Hippocampal formation (tissue), 2 donors: ENCODE measurements at regions not wholly inside any gene's neighbourhood (a gene's known extent, or its start where the extent isn't known, plus 50 kb on each side); places are given as distances from the start of the nearest gene placed in this dataset.
"Not testable (repeated sequence)": the region's sequence is repeated elsewhere in the genome, so short reads cannot be mapped to it uniquely, and the experiment has no call there.

ENCODE experiments used
- DNase-seq, 2 donors: peaks; one replicate each; lab custom pipeline; 2025; lab: John Stamatoyannopoulos, UW

DNA sequence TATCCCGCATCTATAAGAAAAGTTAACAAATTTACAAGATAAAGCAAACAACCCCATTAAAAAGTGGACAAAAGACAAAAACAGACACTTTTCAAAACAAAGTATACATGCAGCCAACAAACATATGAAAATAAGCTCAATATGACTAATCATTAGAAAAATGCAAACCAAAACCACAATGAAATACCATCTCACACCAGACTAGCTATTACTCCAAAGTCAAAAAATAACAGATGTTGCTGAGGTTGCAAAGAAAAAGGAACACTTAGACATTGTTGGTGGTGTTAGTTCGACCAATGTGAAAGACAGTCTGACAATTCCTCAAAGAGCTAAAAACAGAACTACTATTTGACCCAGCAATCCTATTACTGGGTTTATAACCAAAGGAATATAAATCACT, 968.6 kb upstream of the USP15 start:
- DNase-seq, result no peak

DNA sequence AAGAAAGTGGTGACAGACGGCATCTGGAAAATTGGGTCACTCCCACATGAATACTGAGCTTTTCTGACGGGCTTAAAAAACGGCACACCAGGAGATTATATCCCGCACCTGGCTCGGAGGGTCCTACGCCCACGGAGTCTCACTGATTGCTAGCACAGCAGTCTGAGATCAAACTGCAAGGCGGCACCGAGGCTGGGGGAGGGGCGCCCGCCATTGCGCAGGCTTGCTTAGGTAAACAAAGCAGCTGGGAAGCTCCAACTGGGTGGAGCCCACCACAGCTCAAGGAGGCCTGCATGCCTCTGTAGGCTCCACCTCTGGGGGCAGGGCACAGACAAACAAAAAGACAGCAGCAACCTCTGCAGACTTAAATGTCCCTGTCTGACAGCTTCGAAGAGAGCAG, 966.2 kb upstream of the USP15 start:
- DNase-seq, result not testable (repeated sequence)

GRCh38 chr12:61301817-61302216, 958.4 kb upstream of the USP15 start:
- DNase-seq, result no peak

DNA sequence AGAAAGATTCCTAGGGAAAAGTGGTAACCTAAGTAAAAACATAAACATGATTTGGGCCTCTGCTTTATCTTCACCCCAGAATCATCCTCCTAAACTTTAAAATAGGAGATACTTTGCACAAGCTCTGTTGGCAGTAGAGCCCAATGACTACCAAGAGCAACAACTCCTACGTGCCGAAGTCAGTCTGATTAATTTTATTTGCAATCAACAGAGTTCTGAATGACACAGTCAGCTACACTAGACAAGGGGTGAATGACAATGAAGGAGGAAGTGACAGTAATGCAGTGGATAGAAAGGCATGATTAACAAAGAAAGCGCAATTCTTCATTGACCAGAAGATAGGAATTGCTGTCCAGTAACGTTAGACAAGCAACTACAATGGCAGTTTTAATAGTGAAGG, 957.9 kb upstream of the USP15 start:
- no peak for DNase-seq

GRCh38 chr12:61308220-61308619, 952.0 kb upstream of the USP15 start:
- DNase-seq, result no peak

- no peak for DNase-seq
Observed at GRCh38 chr12:61311413-61311812, 948.8 kb upstream of the USP15 start.

DNA sequence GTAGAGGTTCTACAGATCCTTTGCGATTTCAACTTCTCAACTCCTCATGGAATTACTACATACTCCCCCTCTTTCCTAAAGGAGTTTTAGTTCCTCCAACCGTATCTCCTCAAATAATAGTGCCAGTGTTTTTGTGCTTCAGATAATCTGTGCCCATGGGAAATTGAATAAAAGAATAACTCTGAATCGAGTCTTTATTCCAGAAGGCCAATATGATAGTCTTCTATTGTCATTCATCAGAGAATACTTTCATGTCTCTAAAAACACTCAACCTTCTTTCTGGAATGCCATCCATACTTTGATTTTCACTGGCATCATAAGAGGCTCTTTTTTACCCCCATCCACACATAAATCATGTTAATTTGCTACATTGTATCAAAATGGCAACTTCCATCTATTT, 911.3 kb upstream of the USP15 start:
- no peak for DNase-seq

DNA sequence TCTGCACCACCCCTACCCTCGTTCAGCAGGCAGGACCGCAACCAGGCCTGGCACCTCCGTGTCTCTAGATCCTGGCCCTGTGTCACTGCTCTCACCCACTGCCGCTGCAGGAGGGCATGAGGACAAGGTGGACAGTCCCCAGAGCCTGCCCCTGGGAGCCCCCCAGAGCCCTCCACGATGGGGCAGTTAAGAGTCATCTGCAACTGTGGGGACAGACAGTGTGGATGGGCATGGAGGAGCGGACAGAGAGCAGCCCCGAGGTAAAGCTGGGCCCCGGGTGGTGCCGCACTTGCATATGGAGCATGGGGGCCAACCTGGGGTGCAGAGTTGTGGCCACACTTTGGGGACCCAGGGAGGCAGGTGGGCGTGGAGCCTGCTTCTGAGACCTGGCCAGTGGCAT, 905.1 kb upstream of the USP15 start:
- DNase-seq, result no peak

DNA sequence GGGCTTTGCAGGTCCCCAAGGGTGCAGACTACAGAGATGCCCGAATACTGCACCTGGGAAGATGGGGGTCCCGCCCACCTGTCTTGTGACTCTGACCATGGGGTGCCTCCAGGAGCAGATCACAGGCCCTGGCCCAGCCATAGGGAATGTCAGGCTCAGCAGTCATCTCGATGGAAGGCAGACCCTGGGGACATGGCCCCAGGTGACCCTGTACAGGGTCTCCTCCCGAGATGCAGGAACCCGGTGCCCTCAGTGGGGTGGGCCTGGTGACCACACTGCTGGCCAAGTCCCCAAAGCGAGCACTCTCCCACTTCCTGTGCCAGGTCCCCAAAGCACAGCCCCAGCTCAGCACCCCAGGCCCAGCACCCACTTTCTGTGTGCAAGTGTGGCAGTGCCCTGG, 903.7 kb upstream of the USP15 start:
- no peak for DNase-seq

GRCh38 chr12:61357496-61357895, 902.7 kb upstream of the USP15 start:
- no peak for DNase-seq

- DNase-seq, result no peak
Observed at GRCh38 chr12:61362037-61362436, 898.2 kb upstream of the USP15 start.

DNA sequence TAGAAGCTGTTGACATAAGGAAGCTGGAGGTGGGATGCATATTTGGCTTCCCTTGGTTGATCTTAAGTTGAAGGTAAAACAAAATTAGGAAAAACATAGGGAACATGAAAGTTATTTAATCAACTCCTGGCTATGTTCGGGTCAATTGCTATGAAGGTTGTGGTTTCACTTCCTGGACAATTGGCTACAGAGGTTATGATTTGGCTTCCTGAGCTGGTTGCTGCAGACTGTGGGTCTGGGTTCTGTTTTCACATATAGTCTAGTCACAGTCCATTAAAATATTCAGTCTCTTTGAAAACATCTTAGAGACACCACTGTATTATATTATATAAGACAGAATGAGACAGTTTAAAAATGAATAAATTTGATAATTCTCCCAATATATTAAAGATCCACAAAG, 895.2 kb upstream of the USP15 start:
- DNase-seq, result no peak

DNA sequence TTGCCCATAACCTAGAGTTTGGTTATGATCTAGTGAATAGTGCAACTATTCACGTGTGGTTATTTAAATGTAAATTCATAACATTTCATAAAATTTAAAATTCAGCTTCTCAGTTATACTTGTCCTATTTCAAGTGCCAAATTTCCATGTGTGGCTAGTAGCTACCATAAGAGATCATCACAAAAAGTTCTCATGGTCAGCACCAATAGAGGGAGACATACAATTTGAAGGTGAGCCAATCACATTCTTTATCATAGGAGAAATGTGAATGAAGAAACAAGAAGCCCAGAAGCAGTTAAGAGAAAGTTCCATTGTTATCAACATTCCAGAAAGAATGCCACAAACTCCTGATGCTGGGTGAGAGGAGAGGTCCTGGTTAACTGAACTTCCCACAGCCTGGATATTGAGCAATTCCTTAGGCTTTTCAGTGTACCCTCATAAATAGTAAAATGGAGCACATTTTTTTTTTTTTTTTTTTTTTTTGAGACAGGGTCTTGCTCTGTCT, 892.9 kb upstream of the USP15 start:
- DNase-seq, result no peak

- DNase-seq, result no peak
Observed at GRCh38 chr12:61369241-61369910, 890.8 kb upstream of the USP15 start.

GRCh38 chr12:61384511-61384910, 875.7 kb upstream of the USP15 start:
- DNase-seq, result no peak

DNA sequence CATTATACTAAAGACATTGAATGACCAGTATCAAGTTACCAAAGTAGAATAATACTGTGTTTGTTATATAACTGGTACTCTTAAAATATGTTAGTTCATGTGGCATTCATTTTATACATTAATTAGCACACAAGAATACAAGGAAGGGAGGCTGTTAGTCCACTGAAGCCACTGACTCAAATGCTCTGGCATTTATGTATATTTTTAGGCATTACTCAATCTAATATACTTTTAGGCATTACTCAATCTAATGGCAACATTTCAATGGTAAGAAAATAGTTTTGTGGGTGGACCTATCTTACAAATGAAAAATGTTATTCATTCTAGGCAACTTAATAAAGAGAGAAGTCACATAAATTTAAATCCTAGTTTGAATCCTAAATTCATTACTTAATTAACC, 874.4 kb upstream of the USP15 start:
- DNase-seq, result no peak

DNA sequence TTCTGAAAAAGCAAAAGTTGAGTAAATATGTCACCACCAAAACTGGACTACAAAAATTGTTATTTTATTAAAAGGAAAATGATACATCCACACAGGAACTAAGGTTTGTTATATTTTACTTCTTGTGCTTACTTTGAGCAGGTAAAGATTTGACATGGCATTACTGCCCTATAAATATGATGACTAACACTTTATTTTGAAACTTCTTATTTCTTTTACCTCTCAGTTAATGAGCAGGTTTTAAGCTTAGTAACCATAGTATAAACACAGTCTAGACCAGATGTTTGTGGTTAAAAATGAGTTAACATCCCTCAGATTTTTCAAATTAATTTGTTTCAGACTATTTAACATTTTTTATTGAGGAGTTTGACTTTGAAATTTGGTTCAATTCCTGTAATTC, 862.5 kb upstream of the USP15 start:
- no peak for DNase-seq

DNA sequence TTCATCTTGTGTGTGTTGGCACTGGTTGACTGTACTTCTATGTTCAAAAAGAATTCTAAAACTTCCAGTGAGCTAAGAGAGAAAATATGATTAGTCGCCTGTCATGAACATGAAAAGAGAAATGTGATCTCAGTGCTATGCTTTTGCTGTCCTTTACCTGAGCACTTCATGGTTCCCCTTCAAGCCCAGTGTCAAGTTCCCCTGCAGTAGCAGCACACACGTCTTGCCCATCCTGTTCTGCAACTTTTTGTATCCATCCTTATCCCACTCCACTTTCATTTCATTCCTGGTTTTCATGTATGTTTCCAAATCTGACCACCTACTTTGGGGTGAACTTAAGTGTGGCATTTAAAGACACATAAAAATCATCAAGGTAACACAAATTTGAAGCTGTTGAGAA, 848.0 kb upstream of the USP15 start:
- no peak for DNase-seq

- DNase-seq, result no peak
Observed at GRCh38 chr12:61414470-61414869, 845.7 kb upstream of the USP15 start.

DNA sequence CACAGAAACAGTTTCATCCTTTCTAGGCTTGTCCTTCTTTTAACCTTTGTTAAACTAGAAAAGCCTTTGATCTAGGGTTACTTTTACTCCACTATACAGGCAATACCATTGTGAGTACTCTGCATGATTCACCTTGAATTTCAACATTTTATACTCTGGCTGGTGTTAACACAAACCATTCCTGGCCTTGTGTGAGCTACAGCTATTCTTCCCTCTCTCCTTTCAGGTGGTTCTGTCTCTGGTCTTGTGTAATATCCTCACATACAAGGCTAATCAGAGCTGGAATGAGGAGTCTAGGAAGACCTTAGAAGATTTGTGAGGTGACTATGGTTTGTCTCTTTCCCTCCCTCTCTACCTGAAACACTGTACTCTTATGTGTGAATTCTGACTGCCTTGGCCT, 837.4 kb upstream of the USP15 start:
- no peak for DNase-seq

DNA sequence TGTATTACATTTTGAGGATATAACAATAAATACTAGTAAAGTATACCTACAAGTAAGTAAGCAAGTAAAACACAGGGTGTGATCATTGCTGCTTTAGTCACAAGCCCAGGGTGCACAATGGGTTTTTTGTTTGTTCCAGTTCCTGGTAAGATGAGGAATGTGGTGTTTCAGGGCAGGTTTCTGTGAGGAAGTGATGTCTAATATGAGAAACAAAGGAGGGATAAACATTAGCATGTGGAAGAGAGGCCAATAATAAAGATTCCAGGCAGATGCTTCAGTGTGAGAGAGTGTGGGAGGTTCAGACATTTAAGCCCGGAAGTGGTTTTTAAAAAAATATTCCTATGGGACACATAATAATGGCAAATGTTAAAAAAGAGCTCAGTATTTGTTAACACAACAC, 808.1 kb upstream of the USP15 start:
- DNase-seq, result no peak

GRCh38 chr12:61487728-61488127, 772.5 kb upstream of the USP15 start:
- no peak for DNase-seq

DNA sequence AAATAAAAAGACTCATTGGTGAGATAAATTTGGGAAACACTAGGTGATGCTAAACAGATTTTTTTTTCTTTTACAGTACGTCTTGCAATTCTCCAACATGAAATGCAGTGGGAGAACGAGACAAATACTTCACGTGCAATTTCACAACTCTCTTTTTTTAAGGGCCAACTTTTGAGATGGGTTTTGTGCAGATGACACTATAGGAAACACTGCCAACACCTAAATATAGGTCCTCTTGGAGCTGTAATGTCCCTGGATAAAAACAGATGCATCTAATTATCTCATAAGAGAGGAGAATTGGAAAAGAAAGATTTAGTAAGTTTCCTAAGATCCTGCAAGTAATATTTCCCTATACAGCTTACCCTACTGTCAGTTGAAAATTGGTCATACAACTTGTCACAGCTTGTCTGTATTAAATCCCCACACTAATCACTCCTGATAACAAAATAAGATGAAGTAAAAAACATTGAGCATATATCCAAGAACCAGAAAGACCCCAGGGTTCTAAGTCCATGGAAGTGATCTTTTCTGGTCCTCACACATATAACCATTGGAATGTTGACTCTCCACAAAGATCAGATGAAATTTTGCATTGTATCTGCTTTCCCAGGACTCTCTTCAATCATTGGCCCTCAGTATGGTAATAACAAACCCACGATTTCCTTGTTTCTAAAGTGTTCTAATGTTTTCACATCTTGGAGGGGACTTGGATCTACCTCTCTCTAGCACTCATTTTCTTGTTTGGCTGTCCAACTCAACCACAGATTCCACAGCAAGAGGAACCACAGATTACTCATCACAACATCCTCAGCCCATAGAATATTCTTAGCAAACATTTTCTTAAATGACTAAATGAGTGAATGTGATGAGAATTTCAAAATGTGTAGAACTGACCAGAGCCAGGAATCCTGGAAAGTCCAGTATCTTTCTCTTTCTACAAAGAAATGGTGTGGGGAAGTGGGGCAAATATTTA, 769.4 kb upstream of the USP15 start:
- no peak for DNase-seq
